Activated B cell treated with CpG ODN at 0.5 μM for 24 hours (primary cell): ENCODE measurements at regions not wholly inside any gene's neighbourhood (a gene's known extent, or its start where the extent isn't known, plus 50 kb on each side); places are given as distances from the start of the nearest gene placed in this dataset.

Experiments
- ATAC-seq: fragments of 200-7000 bp; cut with Tn5 transposase; one replicate; pipeline ENCODE4 v1.10.0; 2021; ENCODE audit warnings: low read depth, mild to moderate bottlenecking, moderate library complexity
- CTCF ChIA-PET: fragments of 350-600 bp; sonication (Branson Sonifier 250); formaldehyde crosslinking; loops from one replicate; lab custom pipeline; 2021; ENCODE audit warnings: antibody characterized with exemption; lab: Charles Lee
- POLR2A ChIA-PET: fragments of 350-600 bp; sonication (Branson Sonifier 250); formaldehyde crosslinking; loops from one replicate; lab custom pipeline; 2021; ENCODE audit warnings: antibody characterized with exemption; lab: Charles Lee
- DNase-seq: peaks from one replicate; pipeline ENCODE4 v3.0.0; 2022
- H3K27ac Mint-ChIP-seq: one replicate; pipeline ENCODE4 v1.8.0; 2020; ENCODE audit warnings: mixed read lengths
- H3K27me3 Mint-ChIP-seq: one replicate; pipeline ENCODE4 v1.8.0; 2021; ENCODE audit warnings: mixed read lengths
- H3K36me3 Mint-ChIP-seq: one replicate; pipeline ENCODE4 v1.8.0; 2021; ENCODE audit warnings: low read depth, mixed read lengths
- H3K4me1 Mint-ChIP-seq: one replicate; pipeline ENCODE4 v1.8.0; 2021; ENCODE audit warnings: mixed read lengths
- H3K4me3 Mint-ChIP-seq: one replicate; pipeline ENCODE4 v1.8.0; 2020; ENCODE audit warnings: mild to moderate bottlenecking, mixed read lengths
- H3K9me3 Mint-ChIP-seq: one replicate; pipeline ENCODE4 v1.8.0; 2020; ENCODE audit warnings: mixed read lengths
- intact Hi-C: fragments of 100-400 bp; cut with micrococcal nuclease; formaldehyde crosslinking; loops from one replicate; pipeline ENCODE4 v1.15.1; 2024
- TF ChIP-seq, protein P1 (sequence below): fragments of 200-600 bp; IDR thresholded peaks from one replicate; pipeline ENCODE4 v1.8.0; 2022; ENCODE audit warnings: antibody characterized with exemption, mild to moderate bottlenecking

DNA sequence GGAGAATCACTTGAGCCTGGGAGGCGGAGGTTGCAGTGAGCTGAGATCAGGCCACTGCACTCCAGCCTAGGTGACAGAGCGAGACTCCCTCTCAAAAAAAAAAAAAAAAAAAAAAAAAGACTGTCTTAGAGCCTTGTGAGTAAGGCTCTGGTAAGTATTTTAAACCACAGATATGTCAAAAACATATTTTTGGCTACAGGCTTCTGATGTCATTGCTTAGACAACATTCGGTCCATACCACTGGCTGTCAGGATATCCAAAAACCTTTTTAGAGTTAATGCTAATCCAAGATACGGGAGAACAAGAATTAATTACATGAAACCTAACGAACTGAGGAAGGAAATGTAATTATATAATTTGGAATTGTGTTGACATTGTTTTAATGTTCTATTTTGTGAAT is 999.5 kb upstream of the PABPC4L start:
- TF ChIP-seq, protein P1, sequence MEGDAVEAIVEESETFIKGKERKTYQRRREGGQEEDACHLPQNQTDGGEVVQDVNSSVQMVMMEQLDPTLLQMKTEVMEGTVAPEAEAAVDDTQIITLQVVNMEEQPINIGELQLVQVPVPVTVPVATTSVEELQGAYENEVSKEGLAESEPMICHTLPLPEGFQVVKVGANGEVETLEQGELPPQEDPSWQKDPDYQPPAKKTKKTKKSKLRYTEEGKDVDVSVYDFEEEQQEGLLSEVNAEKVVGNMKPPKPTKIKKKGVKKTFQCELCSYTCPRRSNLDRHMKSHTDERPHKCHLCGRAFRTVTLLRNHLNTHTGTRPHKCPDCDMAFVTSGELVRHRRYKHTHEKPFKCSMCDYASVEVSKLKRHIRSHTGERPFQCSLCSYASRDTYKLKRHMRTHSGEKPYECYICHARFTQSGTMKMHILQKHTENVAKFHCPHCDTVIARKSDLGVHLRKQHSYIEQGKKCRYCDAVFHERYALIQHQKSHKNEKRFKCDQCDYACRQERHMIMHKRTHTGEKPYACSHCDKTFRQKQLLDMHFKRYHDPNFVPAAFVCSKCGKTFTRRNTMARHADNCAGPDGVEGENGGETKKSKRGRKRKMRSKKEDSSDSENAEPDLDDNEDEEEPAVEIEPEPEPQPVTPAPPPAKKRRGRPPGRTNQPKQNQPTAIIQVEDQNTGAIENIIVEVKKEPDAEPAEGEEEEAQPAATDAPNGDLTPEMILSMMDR = no peak
- intact Hi-C loops = no loop called here
- ATAC-seq (no peak), DNase-seq (no peak)
- ChIA-PET CTCF (no interaction called here), POLR2A (no interaction called here)
- Mint-ChIP-seq H3K4me3 (no peak overlapping the region), H3K36me3 (no peaks in the 10 kb centered on the region), H3K4me1 (no peaks in the 10 kb centered on the region), H3K9me3 (peaks cover 2% of the 10 kb centered on the region), H3K27ac (no peak overlapping the region), H3K27me3 (no peaks in the 10 kb centered on the region)

DNA sequence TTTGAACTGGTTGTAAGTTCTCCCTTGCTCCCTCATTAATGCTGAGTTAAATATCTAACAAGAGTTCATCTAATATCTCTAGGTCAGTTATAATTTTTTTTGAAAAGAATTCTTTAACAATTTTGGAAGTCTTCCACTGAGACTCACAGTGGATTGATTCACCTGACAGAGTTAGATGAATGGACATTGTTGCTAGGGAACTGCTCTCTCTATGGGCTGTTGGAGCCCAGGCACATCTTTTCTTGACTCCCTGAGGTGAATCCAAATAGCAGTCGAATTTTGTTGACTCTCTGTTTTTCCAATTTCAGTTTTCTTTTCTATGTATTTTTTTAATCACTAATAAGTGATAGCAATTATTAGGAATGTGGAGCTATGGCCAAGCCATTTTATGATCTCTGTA is 996.1 kb upstream of the PABPC4L start:
- Mint-ChIP-seq H3K4me1 (no peaks in the 10 kb centered on the region), H3K27me3 (no peaks in the 10 kb centered on the region), H3K9me3 (peaks cover 5% of the 10 kb centered on the region), H3K27ac (no peak overlapping the region), H3K36me3 (no peaks in the 10 kb centered on the region), H3K4me3 (no peak overlapping the region)
- ChIA-PET CTCF (no interaction called here), POLR2A (no interaction called here)
- no peak for DNase-seq
- no peak for ATAC-seq
- TF ChIP-seq, protein P1 = no peak
- intact Hi-C loops = no loop called here

DNA sequence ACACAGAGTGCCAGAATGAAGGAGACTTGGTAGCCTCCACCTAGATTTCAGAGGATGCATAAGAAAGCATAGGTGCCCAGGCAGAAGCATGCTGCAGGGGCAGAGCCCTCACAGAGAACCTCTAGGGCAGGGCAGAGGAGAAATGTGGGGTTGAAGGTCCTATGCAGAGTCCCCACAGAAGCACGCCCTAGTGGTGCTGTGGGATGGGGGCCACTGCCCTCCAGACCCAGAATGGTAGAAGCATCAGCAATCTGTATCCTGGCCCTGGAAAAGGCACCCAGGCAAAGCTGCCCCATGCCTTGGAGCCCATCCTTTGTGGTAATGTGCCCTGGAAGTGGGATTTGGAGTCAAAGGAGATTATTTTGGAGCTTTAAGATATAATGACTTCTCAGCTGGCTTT is 992.9 kb upstream of the PABPC4L start:
- intact Hi-C loops = no loop called here
- TF ChIP-seq, protein P1 = no peak
- POLR2A ChIA-PET = no interaction called here

DNA sequence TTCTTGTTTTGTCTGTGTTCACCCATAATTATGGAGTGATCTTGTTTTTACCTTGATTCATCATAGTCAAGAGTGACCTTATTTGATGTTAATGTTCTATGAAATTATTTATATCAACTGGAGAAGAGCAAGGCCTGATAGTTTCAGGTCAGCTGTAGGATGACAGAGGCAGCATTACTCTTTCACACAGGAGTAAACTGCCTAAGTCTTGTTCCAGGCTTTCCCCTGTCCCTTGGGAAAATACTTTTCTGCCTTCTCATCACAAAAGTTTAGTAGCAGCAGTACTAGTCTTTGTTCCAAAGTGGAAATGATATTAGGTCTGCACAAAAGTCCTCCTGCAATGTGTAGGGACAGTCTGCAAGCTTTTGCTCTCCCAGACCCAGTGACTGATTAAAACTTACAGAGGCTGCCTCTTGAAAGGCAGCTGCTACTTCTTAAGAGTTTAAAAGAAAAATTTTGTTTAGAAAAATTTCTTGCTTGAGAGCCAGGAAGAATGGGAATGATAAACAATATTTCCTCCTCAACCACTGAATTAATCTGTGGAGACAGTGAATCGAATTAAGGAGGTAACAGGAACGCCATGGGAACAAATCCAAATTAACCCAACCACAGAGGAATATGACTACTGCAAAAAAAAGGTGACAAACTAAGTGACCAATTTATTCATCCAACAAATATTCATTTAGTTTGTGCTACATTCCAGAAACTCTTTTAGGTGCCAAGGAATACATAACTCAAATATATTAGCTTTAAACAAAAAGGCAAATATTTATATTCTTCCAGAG is 991.4 kb upstream of the PABPC4L start:
- intact Hi-C loops = no loop called here
- H3K27ac Mint-ChIP-seq = no peak overlapping the region
- DNase-seq (no peak), ATAC-seq (no peak)
- H3K4me1 Mint-ChIP-seq = no peaks in the 10 kb centered on the region
- no peaks in the 10 kb centered on the region for H3K36me3 Mint-ChIP-seq
- ChIA-PET CTCF (no interaction called here), POLR2A (no interaction called here)
- TF ChIP-seq, protein P1 = no peak
- H3K4me3 Mint-ChIP-seq = no peak overlapping the region
- H3K9me3 Mint-ChIP-seq = peaks cover 5% of the 10 kb centered on the region
- no peaks in the 10 kb centered on the region for H3K27me3 Mint-ChIP-seq

More for the DNA sequence above, 992.9 kb upstream of the PABPC4L start:
- no peak for DNase-seq
- no peak for ATAC-seq
- Mint-ChIP-seq H3K27me3 (no peaks in the 10 kb centered on the region), H3K9me3 (peaks cover 5% of the 10 kb centered on the region), H3K36me3 (no peaks in the 10 kb centered on the region), H3K4me1 (no peaks in the 10 kb centered on the region), H3K27ac (no peak overlapping the region), H3K4me3 (no peak overlapping the region)
- CTCF ChIA-PET = no interaction called here

DNA sequence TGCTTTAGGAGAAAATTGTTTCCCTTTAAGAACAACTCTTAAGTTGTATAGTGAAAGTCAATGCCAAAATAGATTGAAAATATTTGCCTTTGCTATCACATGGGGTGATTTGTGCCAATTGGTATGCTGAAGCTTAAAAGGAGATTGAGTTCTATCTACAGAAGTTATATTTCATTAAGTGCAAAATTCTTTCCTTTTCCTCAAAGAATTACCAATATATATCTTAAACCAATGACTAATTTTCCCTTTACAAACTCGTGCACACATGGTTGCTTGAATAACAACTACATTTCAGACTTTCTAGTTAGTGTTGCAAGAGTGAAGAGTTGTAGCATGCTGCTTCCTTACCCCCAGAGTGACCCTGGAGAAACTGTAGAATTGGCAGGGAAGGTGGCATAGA is 990.0 kb upstream of the PABPC4L start:
- no peak for ATAC-seq
- POLR2A ChIA-PET = interaction anchor here (0.6 kb wide), 1 partner anchor 1867 kb away, joined by 3 read pairs; no protein-coding TSS in a partner anchor

More for the DNA sequence above, 990.0 kb upstream of the PABPC4L start:
- peaks cover 6% of the 10 kb centered on the region for H3K9me3 Mint-ChIP-seq
- CTCF ChIA-PET = no interaction called here
- intact Hi-C loops = no loop called here
- no peaks in the 10 kb centered on the region for H3K4me1 Mint-ChIP-seq
- TF ChIP-seq, protein P1 = no peak
- no peaks in the 10 kb centered on the region for H3K27me3 Mint-ChIP-seq
- no peak for DNase-seq
- no peaks in the 10 kb centered on the region for H3K36me3 Mint-ChIP-seq
- H3K27ac Mint-ChIP-seq = no peak overlapping the region
- no peak overlapping the region for H3K4me3 Mint-ChIP-seq
